ENCODE measurements at regions not wholly inside any gene's neighbourhood (a gene's known extent, or its start where the extent isn't known, plus 50 kb on each side); places are given as distances from the start of the nearest gene placed in this dataset.

GRCh38 chr10:7507887-7508726 is 97.3 kb upstream of the SFMBT2 start:
- DNase-seq = no peak
- ATAC-seq = peak in 1 of 2 donors; percentile 26
- H3K9me3 ChIP-seq (ENCODE audit: control insufficient read depth, low read length) = no peaks in the 10 kb centered on the region
- no peaks in the 10 kb centered on the region for H3K4me1 ChIP-seq (ENCODE audit: control insufficient read depth, insufficient read depth, low read length)
- H3K27me3 ChIP-seq (ENCODE audit: control insufficient read depth, insufficient read depth) = no peaks in the 10 kb centered on the region
- WGBS = 73% methylated on average over 13 of the region's 13 CpGs
- H3K4me3 ChIP-seq (ENCODE audit: low read length) = no peak overlapping the region
- intact Hi-C loops (cut with DNase I) = no loop called here
- H3K27ac ChIP-seq (ENCODE audit: low read length) = no peak overlapping the region

DNA sequence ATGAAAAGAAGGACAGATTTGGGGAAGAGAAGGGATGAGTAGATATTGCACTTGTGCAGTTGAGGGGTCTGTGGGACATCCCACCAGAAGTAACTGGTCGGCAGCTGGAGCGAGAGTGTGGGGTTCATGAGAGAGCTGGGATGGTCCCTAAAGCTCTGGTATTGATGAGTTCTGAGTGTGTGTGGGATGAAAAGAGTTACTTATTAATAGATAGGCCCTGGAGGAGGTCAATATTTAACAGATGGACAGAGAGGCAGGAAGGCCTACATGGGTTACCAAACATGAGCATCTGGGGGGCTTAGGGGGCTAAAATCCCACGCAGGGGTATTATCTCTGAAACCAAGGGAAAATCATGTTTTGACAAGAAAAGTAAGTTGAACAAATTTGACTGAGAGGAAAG is 95.7 kb upstream of the SFMBT2 start:
- DNase-seq (no peak), ATAC-seq (no peak)
- intact Hi-C loops (cut with DNase I) = no loop called here

GRCh38 chr10:7505196-7505595 is 94.4 kb upstream of the SFMBT2 start:
- intact Hi-C loops (cut with DNase I) = no loop called here
- H3K4me3 ChIP-seq (ENCODE audit: low read length) = no peak overlapping the region
- DNase-seq (no peak), ATAC-seq (no peak)
- no peaks in the 10 kb centered on the region for H3K9me3 ChIP-seq (ENCODE audit: control insufficient read depth, low read length)
- no peak overlapping the region for H3K27ac ChIP-seq (ENCODE audit: low read length)
- no peaks in the 10 kb centered on the region for H3K4me1 ChIP-seq (ENCODE audit: control insufficient read depth, insufficient read depth, low read length)
- no peaks in the 10 kb centered on the region for H3K27me3 ChIP-seq (ENCODE audit: control insufficient read depth, insufficient read depth)
- WGBS = 60% methylated on average over 2 of the region's 2 CpGs

More for the DNA sequence above, 95.7 kb upstream of the SFMBT2 start:
- Histone ChIP-seq H3K27me3 (ENCODE audit: control insufficient read depth, insufficient read depth) (no peaks in the 10 kb centered on the region), H3K4me1 (ENCODE audit: control insufficient read depth, insufficient read depth, low read length) (no peaks in the 10 kb centered on the region), H3K4me3 (ENCODE audit: low read length) (no peak overlapping the region), H3K9me3 (ENCODE audit: control insufficient read depth, low read length) (no peaks in the 10 kb centered on the region), H3K27ac (ENCODE audit: low read length) (no peak overlapping the region)
- whole genome bisulfite sequencing = 98% methylated on average over 3 of the region's 3 CpGs

DNA sequence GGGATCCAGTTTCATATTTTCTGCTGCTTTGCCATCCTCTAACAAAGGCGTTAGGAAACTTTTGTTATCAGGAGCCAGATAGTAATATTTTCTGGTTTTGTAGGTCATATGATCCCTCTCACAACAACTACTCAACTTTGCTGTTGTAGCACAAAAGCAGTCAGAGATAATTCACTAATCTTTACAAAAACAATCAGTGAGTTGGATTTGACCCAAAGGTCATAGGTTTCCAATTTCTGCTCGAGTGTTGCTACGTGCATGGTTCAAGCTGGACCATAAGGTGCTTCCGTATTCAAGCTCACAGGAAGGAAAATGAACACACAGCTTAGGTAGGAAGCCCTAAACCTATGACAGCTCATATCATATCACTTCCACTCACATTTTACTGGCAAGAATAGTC is 92.4 kb upstream of the SFMBT2 start:
- Histone ChIP-seq H3K27me3 (ENCODE audit: control insufficient read depth, insufficient read depth) (no peaks in the 10 kb centered on the region), H3K9me3 (ENCODE audit: control insufficient read depth, low read length) (no peaks in the 10 kb centered on the region), H3K27ac (ENCODE audit: low read length) (no peak overlapping the region), H3K4me3 (ENCODE audit: low read length) (no peak overlapping the region), H3K4me1 (ENCODE audit: control insufficient read depth, insufficient read depth, low read length) (no peaks in the 10 kb centered on the region)
- ATAC-seq (no peak), DNase-seq (no peak)
- intact Hi-C loops (cut with DNase I) = no loop called here
- WGBS = 51% methylated on average over 4 of the region's 4 CpGs

- DNase-seq (no peak), ATAC-seq (no peak)
- Histone ChIP-seq H3K27ac (ENCODE audit: low read length) (no peak overlapping the region), H3K9me3 (ENCODE audit: control insufficient read depth, low read length) (no peaks in the 10 kb centered on the region), H3K27me3 (ENCODE audit: control insufficient read depth, insufficient read depth) (no peaks in the 10 kb centered on the region), H3K4me1 (ENCODE audit: control insufficient read depth, insufficient read depth, low read length) (no peaks in the 10 kb centered on the region), H3K4me3 (ENCODE audit: low read length) (no peak overlapping the region)
- 82% methylated on average over 12 of the region's 12 CpGs for WGBS
- intact Hi-C loops (cut with DNase I) = no loop called here
Measured at GRCh38 chr10:7501157-7501556, 90.3 kb upstream of the SFMBT2 start.

- ATAC-seq (no peak), DNase-seq (no peak)
- intact Hi-C loops (cut with DNase I) = no loop called here
- Histone ChIP-seq H3K4me1 (ENCODE audit: control insufficient read depth, insufficient read depth, low read length) (no peaks in the 10 kb centered on the region), H3K27me3 (ENCODE audit: control insufficient read depth, insufficient read depth) (no peaks in the 10 kb centered on the region), H3K4me3 (ENCODE audit: low read length) (no peak overlapping the region), H3K27ac (ENCODE audit: low read length) (no peak overlapping the region), H3K9me3 (ENCODE audit: control insufficient read depth, low read length) (no peaks in the 10 kb centered on the region)
- WGBS = 94% methylated on average over 5 of the region's 5 CpGs
Measured at GRCh38 chr10:7498111-7498510, 87.3 kb upstream of the SFMBT2 start.

- WGBS = 75% methylated on average over 2 of the region's 2 CpGs
- DNase-seq (no peak), ATAC-seq (no peak)
- intact Hi-C loops (cut with DNase I) = no loop called here
- H3K9me3 ChIP-seq (ENCODE audit: control insufficient read depth, low read length) = no peaks in the 10 kb centered on the region
- no peaks in the 10 kb centered on the region for H3K27me3 ChIP-seq (ENCODE audit: control insufficient read depth, insufficient read depth)
- no peak overlapping the region for H3K27ac ChIP-seq (ENCODE audit: low read length)
- H3K4me3 ChIP-seq (ENCODE audit: low read length) = no peak overlapping the region
- no peaks in the 10 kb centered on the region for H3K4me1 ChIP-seq (ENCODE audit: control insufficient read depth, insufficient read depth, low read length)
Measured at GRCh38 chr10:7493996-7494395, 83.2 kb upstream of the SFMBT2 start.

DNA sequence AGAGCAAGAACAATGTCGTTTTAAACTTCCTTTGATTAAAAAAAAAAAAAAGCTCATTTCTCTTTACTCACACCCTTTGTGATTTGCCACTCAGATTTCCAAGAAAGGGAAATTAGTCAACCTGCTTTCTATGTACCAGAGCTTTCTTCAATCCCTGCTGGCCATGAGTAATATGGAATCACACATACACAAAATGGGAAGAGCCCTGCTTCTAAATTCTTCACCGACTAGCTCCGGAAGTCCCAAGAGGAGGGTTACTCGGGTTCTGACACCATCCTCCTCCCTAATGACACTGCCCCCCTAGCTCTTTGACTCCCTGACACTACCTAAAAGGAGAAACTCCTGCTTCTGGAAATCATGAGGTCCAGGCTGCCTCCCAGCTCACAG is 81.8 kb upstream of the SFMBT2 start:
- no peaks in the 10 kb centered on the region for H3K9me3 ChIP-seq (ENCODE audit: control insufficient read depth, low read length)
- DNase-seq (no peak), ATAC-seq (no peak)
- intact Hi-C loops (cut with DNase I) = no loop called here
- WGBS = 70% methylated on average over 4 of the region's 4 CpGs
- H3K27me3 ChIP-seq (ENCODE audit: control insufficient read depth, insufficient read depth) = no peaks in the 10 kb centered on the region
- H3K4me1 ChIP-seq (ENCODE audit: control insufficient read depth, insufficient read depth, low read length) = no peaks in the 10 kb centered on the region
- no peak overlapping the region for H3K4me3 ChIP-seq (ENCODE audit: low read length)
- H3K27ac ChIP-seq (ENCODE audit: low read length) = no peak overlapping the region

DNA sequence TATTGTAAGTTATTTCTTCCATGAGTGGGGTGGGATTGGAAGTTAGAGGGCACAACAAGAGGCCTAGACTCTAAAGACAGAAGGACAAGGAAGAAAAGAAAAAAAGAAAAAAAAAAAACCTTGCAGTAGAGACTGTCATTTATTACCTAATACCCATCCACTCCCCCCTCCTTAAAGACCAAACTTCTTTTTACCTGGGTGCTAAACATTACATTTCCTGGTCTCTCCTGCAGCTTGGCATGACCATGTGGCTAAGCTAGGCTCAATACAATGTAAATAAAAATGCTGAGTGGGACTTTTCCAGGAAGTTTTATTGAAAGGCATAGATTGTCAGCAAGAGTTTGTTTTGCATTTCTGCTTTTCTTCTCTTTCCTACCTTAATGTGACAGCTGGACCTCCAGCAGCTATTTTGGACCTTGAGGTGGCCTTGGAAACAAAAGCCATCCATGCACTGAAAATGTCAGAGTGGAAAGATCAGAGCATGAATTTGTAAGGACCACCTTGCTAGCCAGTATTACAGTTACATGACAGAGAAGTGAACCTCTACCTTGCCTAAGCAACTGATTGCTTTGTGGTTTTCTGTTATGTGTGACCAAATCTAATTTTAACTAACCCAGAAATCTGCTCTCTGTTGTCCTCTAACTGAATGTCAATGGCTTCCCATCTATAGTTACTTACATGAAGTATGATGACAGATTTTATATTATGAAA is 81.3 kb upstream of the SFMBT2 start:
- Histone ChIP-seq H3K4me3 (ENCODE audit: low read length) (no peak overlapping the region), H3K27ac (ENCODE audit: low read length) (no peak overlapping the region), H3K4me1 (ENCODE audit: control insufficient read depth, insufficient read depth, low read length) (no peaks in the 10 kb centered on the region), H3K27me3 (ENCODE audit: control insufficient read depth, insufficient read depth) (no peaks in the 10 kb centered on the region), H3K9me3 (ENCODE audit: control insufficient read depth, low read length) (no peaks in the 10 kb centered on the region)
- DNase-seq (no peak), ATAC-seq (no peak)
- intact Hi-C loops (cut with DNase I) = no loop called here

- no peaks in the 10 kb centered on the region for H3K4me1 ChIP-seq (ENCODE audit: control insufficient read depth, insufficient read depth, low read length)
- 86% methylated on average over 8 of the region's 8 CpGs for WGBS
- no peaks in the 10 kb centered on the region for H3K27me3 ChIP-seq (ENCODE audit: control insufficient read depth, insufficient read depth)
- H3K4me3 ChIP-seq (ENCODE audit: low read length) = no peak overlapping the region
- ATAC-seq = no peak
- intact Hi-C loops (cut with DNase I) = no loop called here
- no peak for DNase-seq
- H3K27ac ChIP-seq (ENCODE audit: low read length) = no peak overlapping the region
- H3K9me3 ChIP-seq (ENCODE audit: control insufficient read depth, low read length) = no peaks in the 10 kb centered on the region
Measured at GRCh38 chr10:7491230-7491629, 80.4 kb upstream of the SFMBT2 start.

DNA sequence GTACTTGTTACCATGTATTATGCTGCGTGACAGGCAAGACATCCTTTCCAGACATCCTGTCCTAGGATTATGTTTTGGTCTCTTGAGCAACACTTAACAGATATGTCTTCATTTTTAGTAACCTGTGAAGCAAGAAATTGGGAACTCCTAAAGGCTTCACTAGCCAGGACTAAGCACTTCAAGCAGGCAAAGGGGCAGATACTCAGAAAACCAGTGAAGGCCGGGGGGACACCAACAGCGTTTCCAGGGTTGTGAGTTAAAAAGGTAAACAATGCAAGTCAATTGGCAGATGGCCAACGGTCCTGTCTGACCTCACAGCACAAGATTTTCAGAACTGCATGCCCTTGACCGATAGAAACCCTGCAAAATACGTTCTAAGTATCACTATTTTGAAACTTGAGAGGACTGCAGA is 77.6 kb upstream of the SFMBT2 start:
- intact Hi-C loops (cut with DNase I) = no loop called here
- Histone ChIP-seq H3K9me3 (ENCODE audit: control insufficient read depth, low read length) (no peaks in the 10 kb centered on the region), H3K27ac (ENCODE audit: low read length) (no peak overlapping the region), H3K4me3 (ENCODE audit: low read length) (no peak overlapping the region), H3K27me3 (ENCODE audit: control insufficient read depth, insufficient read depth) (no peaks in the 10 kb centered on the region), H3K4me1 (ENCODE audit: control insufficient read depth, insufficient read depth, low read length) (no peaks in the 10 kb centered on the region)
- no peak for ATAC-seq
- DNase-seq = peak in 1 of 3 donors; percentile 55
- WGBS = 22% methylated on average over 6 of the region's 6 CpGs

Data from right cardiac atrium (tissue), 5 donors.